GM12878 (cell line): ENCODE measurements at regions not wholly inside any gene's neighbourhood (a gene's known extent, or its start where the extent isn't known, plus 50 kb on each side); places are given as distances from the start of the nearest gene placed in this dataset.

Experiments used
- ATF2 ChIP-seq: IDR thresholded peaks from 2 replicates; pipeline ENCODE4 v1.6.1; 2012; ENCODE audit warnings: low read length, inconsistent platforms
- BACH1 ChIP-seq: fragments of 450-650 bp; IDR thresholded peaks from 2 replicates; pipeline ENCODE4 v1.6.1; 2017; ENCODE audit warnings: mild to moderate bottlenecking, borderline replicate concordance
- BCL11A ChIP-seq: IDR thresholded peaks from 2 replicates; pipeline ENCODE4 v1.6.1; 2011; ENCODE audit warnings: low read depth, low read length
- BHLHE40 ChIP-seq, 2 experiments: fragments of 450-650 bp in 1 of 2; IDR thresholded peaks; 2 replicates each; pipeline ENCODE4 v1.6.1; 2011 to 2017; ENCODE audit warnings: low read depth in 2 of 2, borderline replicate concordance in 1 of 2, improper control_type of control experiment in 1 of 2, low read length in 1 of 2, mild to moderate bottlenecking in 1 of 2
- CBX5 ChIP-seq: sonication (generic); IDR thresholded peaks from 2 replicates; pipeline ENCODE4 v1.6.1; 2016; ENCODE audit warnings: low read depth, moderate library complexity, mild to moderate bottlenecking, inconsistent platforms
- DPF2 ChIP-seq: fragments of 450-650 bp; IDR thresholded peaks from 2 replicates; pipeline ENCODE4 v1.6.1; 2017; ENCODE audit warnings: mild to moderate bottlenecking
- E2F8 ChIP-seq: fragments of 450-650 bp; IDR thresholded peaks from 2 replicates; pipeline ENCODE4 v1.6.1; 2018; ENCODE audit warnings: mild to moderate bottlenecking, low read depth, moderate library complexity; ENCODE audit not compliant: partially characterized antibody
- GABPA ChIP-seq: IDR thresholded peaks from 2 replicates; pipeline ENCODE4 v1.6.1; 2014; ENCODE audit warnings: antibody characterized with exemption, low read depth, mild to moderate bottlenecking, inconsistent platforms
- IKZF1 ChIP-seq: fragments of 450-650 bp; conservative IDR thresholded peaks from 2 replicates; pipeline ENCODE4 v1.6.1; 2017; ENCODE audit warnings: antibody characterized with exemption, mild to moderate bottlenecking
- MLLT1 ChIP-seq: fragments of 450-650 bp; IDR thresholded peaks from 2 replicates; pipeline ENCODE4 v1.6.1; 2016; ENCODE audit warnings: mild to moderate bottlenecking
- MTA2 ChIP-seq: fragments of 450-650 bp; IDR thresholded peaks from 2 replicates; pipeline ENCODE4 v1.6.1; 2016; ENCODE audit warnings: low read depth, mild to moderate bottlenecking, moderate library complexity
- MYC ChIP-seq: IDR thresholded peaks from 2 replicates; pipeline ENCODE4 v1.6.1; 2011; ENCODE audit warnings: mild to moderate bottlenecking, low read length, moderate library complexity, inconsistent platforms; ENCODE audit not compliant: insufficient read depth, insufficient replicate concordance, insufficient read length, severe bottlenecking
- POU2F2 ChIP-seq: IDR thresholded peaks from 3 replicates; pipeline ENCODE4 v1.6.1; 2011; ENCODE audit warnings: low read depth, mild to moderate bottlenecking, low read length, borderline replicate concordance
- RAD51 ChIP-seq: fragments of 450-650 bp; IDR thresholded peaks from 2 replicates; pipeline ENCODE4 v1.6.1; 2016; ENCODE audit warnings: moderate library complexity, mild to moderate bottlenecking, inconsistent platforms
- RB1 ChIP-seq: fragments of 450-650 bp; formaldehyde crosslinking; IDR thresholded peaks from 2 replicates; pipeline ENCODE4 v1.6.1; 2017; ENCODE audit warnings: mild to moderate bottlenecking, borderline replicate concordance
- RFX5 ChIP-seq: IDR thresholded peaks from 2 replicates; pipeline ENCODE4 v1.6.1; 2011; ENCODE audit warnings: low read depth, low read length, improper control_type of control experiment
- SIN3A ChIP-seq: IDR thresholded peaks from 2 replicates; pipeline ENCODE4 v1.6.1; 2012; ENCODE audit warnings: low read depth, low read length, improper control_type of control experiment
- SREBF1 ChIP-seq: IDR thresholded peaks from 2 replicates; pipeline ENCODE4 v1.6.1; 2012; ENCODE audit warnings: mild to moderate bottlenecking, low read length
- TBL1XR1 ChIP-seq: IDR thresholded peaks from 2 replicates; pipeline ENCODE4 v1.6.1; 2012; ENCODE audit warnings: low read depth, low read length, improper control_type of control experiment
- YBX1 ChIP-seq: fragments of 450-650 bp; IDR thresholded peaks from 2 replicates; pipeline ENCODE4 v1.6.1; 2016; ENCODE audit warnings: antibody characterized with exemption
- ZNF592 ChIP-seq: fragments of 450-650 bp; IDR thresholded peaks from 2 replicates; pipeline ENCODE4 v1.6.1; 2017; ENCODE audit warnings: mild to moderate bottlenecking, moderate library complexity

- TF ChIP-seq ZNF592 (no peak), RFX5 (no peak), DPF2 (peak; percentile 80), RAD51 (no peak), GABPA (no peak), BACH1 (peak; percentile 49; the same call in 1 of the 2 replicates), SIN3A (no peak), ATF2 (0 out of 2 replicates have a peak, but pooled peaks have one; percentile 41), TBL1XR1 (peak; percentile 85), IKZF1 (peak; percentile 78), POU2F2 (peak; percentile 88; the same call in 2 of the 3 replicates), BCL11A (peak; percentile 99), BHLHE40 (IDR thresholded peaks at IDR 0.05; ENCODE audit: borderline replicate concordance in 1 of 2, low read depth in 2 of 2, low read length in 1 of 2) (peak; percentile 58 to 81), MTA2 (peak; percentile 92), MYC (no peak), CBX5 (peak; percentile 64; the same call in 1 of the 2 replicates), MLLT1 (no peak), E2F8 (no peak), SREBF1 (no peak), YBX1 (no peak), RB1 (no peak)
Observed at GRCh38 chr16:79286646-79287423, 313.7 kb downstream of the MAF start (continued).
